ENCODE measurements at regions not wholly inside any gene's neighbourhood (a gene's known extent, or its start where the extent isn't known, plus 50 kb on each side); places are given as distances from the start of the nearest gene placed in this dataset.

DNA sequence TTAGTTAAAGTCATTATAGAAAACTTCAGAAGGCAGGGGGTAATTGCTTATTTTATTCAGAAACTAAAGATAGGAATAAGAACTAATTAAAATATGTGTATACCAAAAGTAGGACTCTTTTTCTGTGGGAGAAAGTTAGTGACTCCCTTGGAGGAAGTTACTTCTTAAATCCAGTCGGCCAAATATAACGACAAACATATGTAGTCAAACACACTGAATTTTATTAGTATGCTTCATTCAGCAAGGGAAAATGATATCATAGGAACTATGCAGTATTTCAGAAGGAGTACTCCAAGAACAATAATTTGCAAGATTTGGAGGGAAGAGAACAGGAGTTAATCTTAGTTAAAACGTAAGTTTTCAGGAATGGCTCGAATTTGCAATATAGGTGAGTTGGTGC lies 432.6 kb downstream of the CYLC2 start:
- TF ChIP-seq POLR2A (IDR thresholded peaks at IDR 0.05; ENCODE audit: low read length), result no peak
- no peak for TF ChIP-seq GATA1 (IDR thresholded peaks at IDR 0.05; ENCODE audit: low read depth, low read length)

All from erythroblast (primary cell).